ENCODE measurements at regions not wholly inside any gene's neighbourhood (a gene's known extent, or its start where the extent isn't known, plus 50 kb on each side); places are given as distances from the start of the nearest gene placed in this dataset.

GRCh38 chr18:22691946-22692710 is 241.0 kb upstream of the RBBP8 start:
- TF ChIP-seq POLR2AphosphoS5 (IDR thresholded peaks at IDR 0.05; ENCODE audit: low read depth, low read length) = no peak
- TF ChIP-seq FOXP2 (optimal IDR thresholded peaks at IDR 0.05; ENCODE audit: borderline replicate concordance, extremely low read depth, extremely low read length, insufficient read depth) = no peak
- TF ChIP-seq REST (IDR thresholded peaks at IDR 0.05; ENCODE audit: insufficient read depth in 1 of 2, low read depth in 2 of 2, low read length in 2 of 2) = no peak
- no peak for TF ChIP-seq TAF1 (IDR thresholded peaks at IDR 0.05; ENCODE audit: borderline replicate concordance, insufficient read depth, low read length)
- no peak for TF ChIP-seq SIN3A (IDR thresholded peaks at IDR 0.05; ENCODE audit: borderline replicate concordance, insufficient read depth, low read length)

- 0 out of 4 replicates have a peak, but pooled peaks of 1 of the 2 experiments have one; percentile 25 for TF ChIP-seq REST (IDR thresholded peaks at IDR 0.05; ENCODE audit: insufficient read depth in 1 of 2, low read depth in 2 of 2, low read length in 2 of 2)
- TF ChIP-seq FOXP2 (optimal IDR thresholded peaks at IDR 0.05; ENCODE audit: borderline replicate concordance, extremely low read depth, extremely low read length, insufficient read depth) = no peak
- TF ChIP-seq TAF1 (IDR thresholded peaks at IDR 0.05; ENCODE audit: borderline replicate concordance, insufficient read depth, low read length) = peak; percentile 48; the same call in 1 of the 2 replicates
- TF ChIP-seq POLR2AphosphoS5 (IDR thresholded peaks at IDR 0.05; ENCODE audit: low read depth, low read length) = peak; percentile 45; the same call in 1 of the 2 replicates
- peak; percentile 30; the same call in 1 of the 2 replicates for TF ChIP-seq SIN3A (IDR thresholded peaks at IDR 0.05; ENCODE audit: borderline replicate concordance, insufficient read depth, low read length)
Observed at GRCh38 chr18:22694954-22695353, 238.2 kb upstream of the RBBP8 start.

GRCh38 chr18:22695674-22696073 is 237.5 kb upstream of the RBBP8 start:
- TF ChIP-seq TAF1 (IDR thresholded peaks at IDR 0.05; ENCODE audit: borderline replicate concordance, insufficient read depth, low read length) (no peak), FOXP2 (optimal IDR thresholded peaks at IDR 0.05; ENCODE audit: borderline replicate concordance, extremely low read depth, extremely low read length, insufficient read depth) (no peak), SIN3A (IDR thresholded peaks at IDR 0.05; ENCODE audit: borderline replicate concordance, insufficient read depth, low read length) (no peak), POLR2AphosphoS5 (IDR thresholded peaks at IDR 0.05; ENCODE audit: low read depth, low read length) (no peak), REST (IDR thresholded peaks at IDR 0.05; ENCODE audit: insufficient read depth in 1 of 2, low read depth in 2 of 2, low read length in 2 of 2) (no peak)

- TF ChIP-seq FOXP2 (optimal IDR thresholded peaks at IDR 0.05; ENCODE audit: borderline replicate concordance, extremely low read depth, extremely low read length, insufficient read depth) (no peak), SIN3A (IDR thresholded peaks at IDR 0.05; ENCODE audit: borderline replicate concordance, insufficient read depth, low read length) (no peak), POLR2AphosphoS5 (IDR thresholded peaks at IDR 0.05; ENCODE audit: low read depth, low read length) (no peak), REST (IDR thresholded peaks at IDR 0.05; ENCODE audit: insufficient read depth in 1 of 2, low read depth in 2 of 2, low read length in 2 of 2) (no peak), TAF1 (IDR thresholded peaks at IDR 0.05; ENCODE audit: borderline replicate concordance, insufficient read depth, low read length) (no peak)
Observed at GRCh38 chr18:22697561-22697960, 235.6 kb upstream of the RBBP8 start.
